Stomach (tissue), 8 donors: ENCODE measurements at regions not wholly inside any gene's neighbourhood (a gene's known extent, or its start where the extent isn't known, plus 50 kb on each side); places are given as distances from the start of the nearest gene placed in this dataset.

Source experiments
- DNase-seq, 2 donors: peaks; one replicate each; pipeline versions ENCODE4 v3.0.0 to v3.0.0-alpha.2; 2013 to 2019
- H3K27ac ChIP-seq, 5 donors: fragments of 200-600 bp in 4 of 5; sonication (generic) in 4 of 5; one replicate each; pipeline ENCODE4 v1.5.1; 2013 to 2019; ENCODE audit warnings: mild to moderate bottlenecking in 1 of 5, moderate library complexity in 1 of 5
- H3K27me3 ChIP-seq, 3 donors: fragments of 200-600 bp; sonication (generic); one replicate each; pipeline ENCODE4 v1.5.1; 2017 to 2019; ENCODE audit warnings: mixed run types in 1 of 3
- H3K36me3 ChIP-seq, 4 donors: fragments of 200-600 bp; sonication (generic); 1 replicate in 3 of 4; 2 replicates in 1 of 4; pipeline ENCODE4 v1.5.1; 2016 to 2019
- H3K4me1 ChIP-seq, 4 donors: fragments of 200-600 bp; sonication (generic); one replicate each; pipeline ENCODE4 v1.5.1; 2016 to 2019
- H3K4me3 ChIP-seq, 4 donors: fragments of 200-600 bp; sonication (generic) in 3 of 4; one replicate each; pipeline ENCODE4 v1.5.1; 2016 to 2019; ENCODE audit warnings: mild to moderate bottlenecking in 1 of 4
- H3K9me3 ChIP-seq, 4 donors: fragments of 200-600 bp; sonication (generic); one replicate each; pipeline ENCODE4 v1.5.1; 2016 to 2019
- CTCF ChIP-seq, 7 experiments: fragments of 450-650 bp in 4 of 7; fragments of 200-600 bp in 3 of 7; sonication (generic) in 3 of 7; IDR thresholded peaks; one replicate each; pipeline ENCODE4 v1.5.1; 2016 to 2019; ENCODE audit warnings: antibody characterized with exemption in 7 of 7, control low read depth in 2 of 7, mild to moderate bottlenecking in 1 of 7
- EP300 ChIP-seq: sonication (generic); formaldehyde crosslinking; IDR thresholded peaks from one replicate; pipeline ENCODE4 v1.6.1; 2017; ENCODE audit warnings: antibody characterized with exemption
- POLR2A ChIP-seq, 4 donors: fragments of 450-650 bp; IDR thresholded peaks; one replicate each; pipeline ENCODE4 v1.6.1; 2016; ENCODE audit warnings: antibody characterized with exemption in 4 of 4, control low read depth in 2 of 4, mild to moderate bottlenecking in 1 of 4, moderate library complexity in 1 of 4
- POLR2AphosphoS5 ChIP-seq, 3 donors: sonication (generic); formaldehyde crosslinking; IDR thresholded peaks; one replicate each; pipeline ENCODE4 v1.6.1; 2016; ENCODE audit warnings: antibody characterized with exemption in 3 of 3
- WGBS, 5 donors: extraction: QIAGEN DNeasy Blood & Tissue Kit in 3 of 5; methylation state at CpG; one replicate each; pipeline versions ENCODE4 v1.1.5 to v1.1.7; 2013 to 2018; 5-methylcytosine and 5-hydroxymethylcytosine counted together
- intact Hi-C: fragments of 100-400 bp; cut with DNase I; formaldehyde crosslinking; loops from one replicate; pipeline ENCODE4 v1.15.1; 2023; ENCODE audit warnings: low total_unique reads
- donor health status: healthy with polysubstance abuse.
- donor health status: Bipolar disorder and iron deficiency.
- donor health status: healthy.

DNA sequence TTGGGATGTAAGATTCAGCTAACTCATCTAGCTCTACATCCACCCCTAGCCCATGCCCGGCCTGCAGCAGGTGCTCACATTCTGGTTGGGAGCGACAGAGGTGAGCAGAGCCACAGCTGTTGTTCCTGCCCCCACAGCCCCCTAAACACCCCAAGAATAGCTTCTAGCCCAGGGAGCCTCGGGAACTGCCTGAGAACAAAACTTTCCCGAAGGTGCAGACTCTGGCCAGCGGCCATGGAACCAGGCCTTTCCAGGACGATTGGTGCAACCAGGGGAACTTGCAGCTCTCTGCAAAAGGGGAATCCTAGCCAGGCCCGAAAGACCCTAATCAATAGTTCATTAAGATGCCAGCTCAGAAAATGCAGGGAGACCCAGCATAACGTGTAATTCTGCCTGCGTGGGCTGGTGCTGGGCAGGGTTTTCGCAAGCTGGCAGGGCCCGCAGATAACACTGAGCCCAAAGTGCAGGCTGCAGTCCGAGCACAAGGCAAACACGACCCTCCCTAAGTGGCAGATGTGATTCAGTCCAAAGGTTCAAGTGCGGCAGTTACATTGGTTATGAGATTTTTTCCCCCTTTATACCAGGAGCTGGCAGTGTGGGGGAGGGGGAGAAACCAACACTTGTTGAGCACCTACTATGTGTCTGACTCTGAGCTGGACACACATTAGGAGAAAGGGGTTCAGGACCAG, 122.5 kb upstream of the MAP1LC3B2 start:
- H3K27ac ChIP-seq: peak overlapping the region in 2 of 5 donors; percentile 30 to 48
- 32 to 60% (median 49%) methylated on average over 14 of the region's 14 CpGs for WGBS, 5 donors
- peak in 1 of 3 donors; percentile 3 for TF ChIP-seq POLR2AphosphoS5 (IDR thresholded peaks at IDR 0.05)
- no peak for TF ChIP-seq EP300
- peak; percentile 42 to 71 for DNase-seq
- intact Hi-C loops: no loop called here
- peaks cover 12 to 41% (median 28%) of the 10 kb centered on the region in 4 donors for H3K4me1 ChIP-seq
- no peaks in the 10 kb centered on the region for H3K27me3 ChIP-seq
- no peak overlapping the region for H3K4me3 ChIP-seq
- no peaks in the 10 kb centered on the region for H3K36me3 ChIP-seq
- H3K9me3 ChIP-seq: no peaks in the 10 kb centered on the region

DNA sequence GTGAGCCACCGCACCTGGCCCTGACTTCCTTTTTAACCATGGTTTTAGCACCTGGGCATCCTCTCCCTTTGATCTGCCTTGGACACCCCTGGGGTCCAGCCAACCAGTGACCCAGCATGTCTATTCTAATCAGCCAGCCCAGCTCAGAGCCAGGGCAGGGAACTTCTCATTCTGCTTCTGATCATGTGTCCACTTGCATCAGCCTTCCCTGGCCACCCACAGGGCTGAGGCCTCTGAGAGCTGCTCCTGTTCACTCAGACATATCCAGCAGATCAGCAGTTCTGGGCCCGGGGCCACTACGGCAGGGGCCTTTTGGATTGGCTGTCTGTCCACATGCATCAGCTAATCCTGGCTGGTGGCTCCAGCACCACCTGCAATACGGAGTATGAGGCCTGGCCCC, 117.9 kb upstream of the MAP1LC3B2 start:
- no peak for DNase-seq
- Histone ChIP-seq H3K27ac (no peak overlapping the region), H3K27me3 (no peaks in the 10 kb centered on the region), H3K36me3 (no peaks in the 10 kb centered on the region), H3K4me1 (peaks cover 0 to 12% (median 8%) of the 10 kb centered on the region in 4 donors), H3K4me3 (no peak overlapping the region), H3K9me3 (no peaks in the 10 kb centered on the region)
- intact Hi-C loops: no loop called here
- 60 to 70% (median 64%) methylated on average over 4 of the region's 4 CpGs for WGBS, 5 donors
- TF ChIP-seq EP300 (no peak), POLR2AphosphoS5 (IDR thresholded peaks at IDR 0.05) (no peak), CTCF (IDR thresholded peaks at IDR 0.05) (no peak)

GRCh38 chr12:116442304-116442703, 116.9 kb upstream of the MAP1LC3B2 start:
- H3K36me3 ChIP-seq: no peaks in the 10 kb centered on the region
- H3K27ac ChIP-seq: no peak overlapping the region
- no peaks in the 10 kb centered on the region for H3K9me3 ChIP-seq
- peaks cover 0 to 2% (median under 1%) of the 10 kb centered on the region in 4 donors for H3K4me1 ChIP-seq
- DNase-seq: no peak
- TF ChIP-seq POLR2A (IDR thresholded peaks at IDR 0.05): no peak
- TF ChIP-seq EP300: no peak
- TF ChIP-seq CTCF (IDR thresholded peaks at IDR 0.05): no peak
- TF ChIP-seq POLR2AphosphoS5 (IDR thresholded peaks at IDR 0.05): no peak
- no peaks in the 10 kb centered on the region for H3K27me3 ChIP-seq
- no peak overlapping the region for H3K4me3 ChIP-seq
- 93 to 99% (median 98%) methylated on average over 3 of the region's 3 CpGs for WGBS, 5 donors
- intact Hi-C loops: no loop called here

- TF ChIP-seq POLR2AphosphoS5 (IDR thresholded peaks at IDR 0.05): no peak
- TF ChIP-seq EP300: no peak
- no peak for TF ChIP-seq POLR2A (IDR thresholded peaks at IDR 0.05)
- no peak for TF ChIP-seq CTCF (IDR thresholded peaks at IDR 0.05)
- no peak for DNase-seq
- Histone ChIP-seq H3K4me3 (no peak overlapping the region), H3K27ac (no peak overlapping the region), H3K27me3 (no peaks in the 10 kb centered on the region), H3K36me3 (no peaks in the 10 kb centered on the region), H3K4me1 (no peaks in the 10 kb centered on the region), H3K9me3 (no peaks in the 10 kb centered on the region)
- WGBS, 5 donors: 68 to 85% (median 73%) methylated on average over 3 of the region's 3 CpGs
- intact Hi-C loops: no loop called here
These were observed 116.2 kb upstream of the MAP1LC3B2 start for GRCh38 chr12:116442946-116443345.
